HG03571 (cell line): ENCODE measurements at regions not wholly inside any gene's neighbourhood (a gene's known extent, or its start where the extent isn't known, plus 50 kb on each side); places are given as distances from the start of the nearest gene placed in this dataset.

ENCODE experiments used
- ATAC-seq: cut with Tn5 transposase; IDR thresholded peaks from one replicate; pipeline ENCODE4 v1.9.1; 2021; ENCODE audit not compliant: unreplicated experiment

- no peak for ATAC-seq
Measured at GRCh38 chr2:71798266-71799012, 345.1 kb downstream of the DYSF start.

- no peak for ATAC-seq
Measured at GRCh38 chr2:71797035-71797810, 343.9 kb downstream of the DYSF start.

GRCh38 chr2:71796174-71796593 lies 342.8 kb downstream of the DYSF start:
- no peak for ATAC-seq

GRCh38 chr2:71795486-71795885 lies 342.1 kb downstream of the DYSF start:
- ATAC-seq: no peak

- no peak for ATAC-seq
Measured at GRCh38 chr2:71794611-71795010, 341.2 kb downstream of the DYSF start.

- ATAC-seq: no peak
Measured at GRCh38 chr2:71793926-71794325, 340.6 kb downstream of the DYSF start.

GRCh38 chr2:71792926-71793761 lies 339.8 kb downstream of the DYSF start:
- ATAC-seq: no peak

GRCh38 chr2:71791501-71792135 lies 338.3 kb downstream of the DYSF start:
- ATAC-seq: no peak

- no peak for ATAC-seq
Measured at GRCh38 chr2:71791061-71791450, 337.7 kb downstream of the DYSF start.

GRCh38 chr2:71790226-71791060 lies 337.1 kb downstream of the DYSF start:
- no peak for ATAC-seq

GRCh38 chr2:71789556-71790204 lies 336.3 kb downstream of the DYSF start:
- ATAC-seq: no peak

GRCh38 chr2:71788601-71789240 lies 335.4 kb downstream of the DYSF start:
- ATAC-seq: no peak

GRCh38 chr2:71788186-71788525 lies 334.8 kb downstream of the DYSF start:
- ATAC-seq: no peak

- ATAC-seq: no peak
Measured at GRCh38 chr2:71787476-71788185, 334.3 kb downstream of the DYSF start.

- no peak for ATAC-seq
Measured at GRCh38 chr2:71787108-71787415, 333.7 kb downstream of the DYSF start.

- no peak for ATAC-seq
Measured at GRCh38 chr2:71786291-71787107, 333.1 kb downstream of the DYSF start.

- ATAC-seq: no peak
Measured at GRCh38 chr2:71785516-71785981, 332.2 kb downstream of the DYSF start.
